ACC112 (cell line): ENCODE measurements at regions not wholly inside any gene's neighbourhood (a gene's known extent, or its start where the extent isn't known, plus 50 kb on each side); places are given as distances from the start of the nearest gene placed in this dataset.

Source experiments
- H2AFZ ChIP-seq: fragments of 200-600 bp; sonication (generic); one replicate; pipeline ENCODE4 v1.6.0; 2017; ENCODE audit warnings: antibody characterized with exemption, low read length; ENCODE audit not compliant: unreplicated experiment
- H3K27ac ChIP-seq: fragments of 200-600 bp; sonication (generic); 2 replicates; pipeline ENCODE4 v1.5.1; 2014; ENCODE audit warnings: low read depth, mild to moderate bottlenecking, antibody characterized with exemption, low read length, moderate library complexity
- H3K27me3 ChIP-seq: fragments of 200-600 bp; sonication (generic); 2 replicates; pipeline ENCODE4 v1.6.1; 2014; ENCODE audit warnings: mild to moderate bottlenecking, antibody characterized with exemption, low read length, moderate library complexity, mixed read lengths; ENCODE audit not compliant: insufficient read depth
- H3K36me3 ChIP-seq: fragments of 200-600 bp; sonication (generic); 2 replicates; pipeline ENCODE4 v1.6.1; 2016; ENCODE audit warnings: mild to moderate bottlenecking, antibody characterized with exemption, low read length, moderate library complexity, mixed read lengths; ENCODE audit not compliant: insufficient read depth
- H3K4me1 ChIP-seq: fragments of 200-600 bp; sonication (generic); one replicate; pipeline ENCODE4 v1.6.1; 2016; ENCODE audit warnings: low read length, mixed read lengths; ENCODE audit not compliant: insufficient read depth, unreplicated experiment, control insufficient read depth
- H3K4me3 ChIP-seq: fragments of 200-600 bp; sonication (generic); 2 replicates; pipeline ENCODE4 v1.5.1; 2014; ENCODE audit warnings: mild to moderate bottlenecking, low read depth, low read length
- H3K79me2 ChIP-seq: fragments of 200-600 bp; sonication (generic); one replicate; pipeline ENCODE4 v1.6.0; 2016; ENCODE audit warnings: low read length; ENCODE audit not compliant: control insufficient read depth, unreplicated experiment, insufficient read depth

DNA sequence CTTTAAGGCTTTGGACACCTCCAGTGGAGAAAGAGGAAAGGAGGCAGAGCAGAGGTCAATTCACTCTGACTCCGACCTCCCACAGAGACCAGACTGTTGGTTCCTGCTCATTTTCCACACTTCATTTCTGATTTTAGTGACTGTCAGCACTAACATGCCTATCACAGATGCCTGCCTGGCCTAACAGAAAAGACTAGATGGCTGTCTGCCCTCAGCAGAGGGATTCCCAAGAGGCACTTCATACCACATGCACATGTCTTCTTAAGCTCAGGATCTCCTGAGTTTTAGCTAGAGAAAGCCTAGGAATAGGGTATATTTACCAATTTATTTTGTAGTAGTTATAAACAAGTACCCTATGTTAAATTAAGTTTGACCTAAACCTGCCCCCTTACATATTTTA lies 336.0 kb downstream of the ENC1 start:
- no peak overlapping the region for H2AFZ ChIP-seq
- no peaks in the 10 kb centered on the region for H3K36me3 ChIP-seq
- H3K27ac ChIP-seq = no peak overlapping the region
- H3K4me3 ChIP-seq = no peak overlapping the region
- H3K27me3 ChIP-seq = no peaks in the 10 kb centered on the region
- no peaks in the 10 kb centered on the region for H3K4me1 ChIP-seq
- no peaks in the 10 kb centered on the region for H3K79me2 ChIP-seq

DNA sequence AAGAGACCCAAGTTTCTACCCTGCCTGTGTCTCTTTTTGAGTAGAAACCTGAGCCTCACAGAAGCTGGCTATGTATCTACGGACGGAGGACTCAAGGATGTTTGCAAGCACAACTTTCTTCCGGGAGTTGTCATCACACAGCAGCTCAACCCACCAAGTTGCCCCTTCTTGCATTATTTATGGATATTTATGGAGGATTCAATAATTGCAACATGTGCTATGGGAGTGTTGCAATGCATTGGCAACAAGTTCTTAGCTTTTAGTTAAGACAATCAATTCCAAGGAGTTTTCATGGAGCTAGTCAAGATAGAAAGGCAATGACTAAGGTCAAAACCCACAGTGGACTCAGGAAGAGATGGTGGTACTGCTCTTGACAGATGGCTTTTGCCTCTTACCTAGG lies 336.9 kb downstream of the ENC1 start:
- no peaks in the 10 kb centered on the region for H3K4me1 ChIP-seq
- no peak overlapping the region for H3K27ac ChIP-seq
- no peak overlapping the region for H2AFZ ChIP-seq
- no peaks in the 10 kb centered on the region for H3K79me2 ChIP-seq
- H3K36me3 ChIP-seq = no peaks in the 10 kb centered on the region
- no peaks in the 10 kb centered on the region for H3K27me3 ChIP-seq
- no peak overlapping the region for H3K4me3 ChIP-seq

DNA sequence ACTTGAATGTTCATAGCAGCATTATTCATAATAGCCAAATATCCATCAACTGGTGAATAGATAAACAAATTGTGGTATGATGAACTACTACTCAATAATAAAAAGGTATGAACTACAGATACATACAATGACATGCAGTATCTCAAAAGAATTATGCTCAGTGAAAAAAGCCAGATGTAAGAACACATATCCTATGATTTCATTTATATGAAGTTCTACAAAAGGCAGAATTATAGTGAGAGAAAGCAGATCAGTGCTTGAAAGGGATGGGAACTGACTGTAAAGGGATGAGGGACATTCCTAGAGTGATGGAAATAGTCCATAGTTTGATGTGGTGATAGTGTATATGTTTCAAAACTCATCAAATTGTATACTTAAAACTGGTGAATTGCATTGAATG lies 339.0 kb downstream of the ENC1 start:
- Histone ChIP-seq H3K4me3 (no peak overlapping the region), H3K36me3 (no peaks in the 10 kb centered on the region), H2AFZ (no peak overlapping the region), H3K27ac (no peak overlapping the region), H3K27me3 (no peaks in the 10 kb centered on the region), H3K79me2 (no peaks in the 10 kb centered on the region), H3K4me1 (peaks cover 5% of the 10 kb centered on the region)

DNA sequence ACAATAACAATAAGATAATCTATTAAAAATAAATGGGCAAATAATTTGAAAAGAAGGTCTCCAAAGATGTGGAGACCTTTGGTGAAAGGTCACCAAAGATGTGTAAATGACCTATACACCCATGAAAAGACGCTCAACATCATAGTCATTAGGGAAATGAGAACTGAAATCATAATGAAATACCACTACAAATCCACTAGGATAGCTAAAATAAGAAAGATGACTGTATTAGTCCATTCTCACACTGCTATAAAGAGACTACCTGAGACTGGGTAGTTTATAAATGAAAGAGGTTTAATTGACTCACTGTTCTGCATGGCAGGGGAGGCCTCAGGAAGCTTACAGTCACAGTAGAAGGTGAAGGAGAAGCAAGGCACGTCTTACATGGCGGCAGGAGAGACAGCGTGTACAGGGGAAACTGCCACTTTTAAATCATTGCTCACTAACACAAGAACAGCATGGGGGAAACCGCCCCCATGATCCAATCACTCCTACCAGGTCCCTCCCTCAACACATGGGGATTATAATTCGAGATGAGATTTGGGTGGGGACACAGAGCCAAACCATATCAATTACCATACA lies 339.6 kb downstream of the ENC1 start:
- no peak overlapping the region for H3K27ac ChIP-seq
- H3K27me3 ChIP-seq = no peaks in the 10 kb centered on the region
- H2AFZ ChIP-seq = no peak overlapping the region
- no peak overlapping the region for H3K4me3 ChIP-seq
- no peaks in the 10 kb centered on the region for H3K36me3 ChIP-seq
- peaks cover 5% of the 10 kb centered on the region for H3K4me1 ChIP-seq
- H3K79me2 ChIP-seq = no peaks in the 10 kb centered on the region

DNA sequence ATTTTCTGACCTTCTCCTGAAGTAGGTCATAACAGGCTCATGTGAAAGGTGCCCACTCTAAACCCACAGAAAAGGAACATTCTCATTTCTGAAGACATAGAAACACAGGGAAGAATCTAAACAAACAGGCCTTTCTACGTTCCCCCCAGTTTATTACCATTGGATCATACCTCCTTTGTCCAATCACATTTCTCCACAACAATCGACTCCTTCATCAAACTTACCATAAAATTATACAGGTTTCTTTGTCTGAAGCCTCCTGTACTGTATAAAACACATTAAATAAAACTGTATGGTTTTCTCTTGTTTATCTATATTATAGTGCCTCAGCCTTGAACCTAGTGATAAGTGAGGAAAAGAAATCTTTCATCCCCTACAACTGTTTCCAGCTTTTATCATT lies 340.7 kb downstream of the ENC1 start:
- H2AFZ ChIP-seq = no peak overlapping the region
- no peaks in the 10 kb centered on the region for H3K27me3 ChIP-seq
- H3K36me3 ChIP-seq = no peaks in the 10 kb centered on the region
- H3K4me1 ChIP-seq = peaks cover 5% of the 10 kb centered on the region
- no peak overlapping the region for H3K27ac ChIP-seq
- no peaks in the 10 kb centered on the region for H3K79me2 ChIP-seq
- H3K4me3 ChIP-seq = no peak overlapping the region

DNA sequence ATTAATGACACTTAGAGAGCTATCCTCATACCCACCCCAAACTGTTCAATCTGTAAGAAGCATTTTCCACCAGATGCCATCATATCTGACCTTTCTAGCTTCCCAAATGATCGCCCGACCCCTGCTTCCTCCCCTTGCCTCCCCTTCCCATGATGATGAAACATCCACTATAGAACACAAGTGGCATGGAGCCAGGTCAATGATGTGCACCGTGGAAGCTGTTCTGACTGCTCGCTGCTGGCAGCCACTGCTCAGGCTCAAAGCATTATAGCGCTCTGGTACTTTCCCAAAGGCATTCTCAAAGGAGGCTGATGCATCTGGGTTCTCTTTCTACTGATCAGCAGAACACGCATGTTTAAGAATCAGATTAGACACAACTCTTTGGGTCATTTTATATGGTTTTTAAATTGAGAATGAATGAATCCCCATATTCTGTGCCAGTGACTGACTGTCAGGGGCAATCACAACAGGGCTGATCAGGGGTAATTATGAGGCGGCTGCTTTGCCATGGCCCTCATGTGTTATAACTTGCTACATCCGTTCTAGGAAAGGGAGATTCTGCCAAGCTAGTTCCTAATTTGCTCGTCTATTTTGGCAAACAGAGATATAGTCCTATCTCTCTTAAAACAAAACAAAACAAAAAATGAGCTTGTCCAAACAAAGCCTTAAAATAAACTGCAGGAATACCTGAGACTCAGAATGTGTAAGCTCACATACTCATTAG lies 343.7 kb downstream of the ENC1 start:
- no peak overlapping the region for H3K27ac ChIP-seq

DNA sequence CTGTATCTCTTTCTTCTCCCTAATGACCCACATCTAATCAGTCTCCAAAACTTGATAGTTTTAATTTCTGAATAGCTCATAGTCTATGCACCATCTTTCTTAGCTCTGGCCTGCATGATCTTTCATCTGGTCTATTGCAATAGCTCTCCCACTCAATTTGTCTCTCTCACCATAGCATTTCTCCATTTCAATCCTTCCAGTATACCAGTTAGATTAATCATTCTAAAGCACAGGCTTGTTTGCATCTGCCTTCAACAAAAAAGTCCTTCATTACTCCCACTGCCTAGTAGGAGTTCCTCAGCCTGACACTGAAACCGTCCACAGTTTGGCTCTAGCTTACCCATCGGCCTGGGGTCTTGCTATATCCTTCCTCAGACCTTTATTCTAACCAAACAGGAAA lies 344.9 kb downstream of the ENC1 start:
- Histone ChIP-seq H3K36me3 (no peaks in the 10 kb centered on the region), H3K4me1 (peaks cover 5% of the 10 kb centered on the region), H3K4me3 (no peak overlapping the region), H3K27ac (no peak overlapping the region), H3K79me2 (no peaks in the 10 kb centered on the region), H2AFZ (no peak overlapping the region), H3K27me3 (no peaks in the 10 kb centered on the region)

More for the DNA sequence above, 343.7 kb downstream of the ENC1 start:
- Histone ChIP-seq H3K4me3 (no peak overlapping the region), H2AFZ (no peak overlapping the region), H3K4me1 (peaks cover 5% of the 10 kb centered on the region), H3K36me3 (no peaks in the 10 kb centered on the region), H3K27me3 (no peaks in the 10 kb centered on the region), H3K79me2 (no peaks in the 10 kb centered on the region)

DNA sequence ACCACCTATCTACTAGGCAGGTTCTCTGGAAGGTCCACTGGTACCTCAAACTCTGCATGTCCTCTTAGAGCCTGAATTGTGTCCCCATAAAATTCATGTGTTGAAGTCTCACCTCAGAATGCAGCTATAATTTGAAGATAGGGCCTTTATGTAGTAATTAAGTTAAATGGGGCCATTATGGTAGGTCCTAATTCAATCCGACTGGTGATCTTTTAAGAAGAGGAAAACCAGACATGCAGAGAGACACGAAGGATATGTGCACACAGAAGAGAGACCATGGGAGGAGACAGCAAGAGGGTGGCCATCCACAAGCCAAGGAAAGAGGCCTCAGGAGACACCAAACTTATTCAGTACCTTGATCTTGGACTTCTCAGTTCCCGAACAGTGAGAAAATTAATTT lies 345.4 kb downstream of the ENC1 start:
- H3K27ac ChIP-seq = no peak overlapping the region
- H3K36me3 ChIP-seq = no peaks in the 10 kb centered on the region
- H3K79me2 ChIP-seq = no peaks in the 10 kb centered on the region
- no peaks in the 10 kb centered on the region for H3K27me3 ChIP-seq
- H3K4me3 ChIP-seq = no peak overlapping the region
- peaks cover 5% of the 10 kb centered on the region for H3K4me1 ChIP-seq
- H2AFZ ChIP-seq = no peak overlapping the region

DNA sequence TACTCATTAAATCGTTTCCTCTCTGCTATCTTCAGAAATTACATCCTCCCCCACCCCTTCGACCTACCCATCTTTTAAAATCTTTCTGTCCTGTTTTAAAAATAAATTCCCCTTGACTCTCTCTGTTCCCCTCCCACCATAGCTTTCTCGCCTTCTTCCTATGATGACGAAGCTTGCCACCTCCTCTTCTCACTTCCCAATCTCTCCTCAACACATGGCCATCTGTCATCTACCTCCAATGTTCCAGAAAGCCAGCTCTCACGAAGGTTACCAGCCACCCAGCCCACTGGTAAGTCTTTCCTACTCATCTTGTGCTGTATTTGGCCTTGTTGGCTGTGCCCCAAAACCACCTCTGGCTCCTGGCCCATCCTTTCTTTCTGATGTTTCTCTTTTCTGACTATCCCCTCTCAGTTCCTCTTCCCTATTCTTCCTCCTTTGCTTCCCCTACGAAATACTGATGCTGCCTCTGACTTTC lies 346.3 kb downstream of the ENC1 start:
- Histone ChIP-seq H3K79me2 (no peaks in the 10 kb centered on the region), H3K36me3 (no peaks in the 10 kb centered on the region), H3K4me1 (peaks cover 5% of the 10 kb centered on the region), H2AFZ (no peak overlapping the region), H3K27me3 (no peaks in the 10 kb centered on the region), H3K27ac (no peak overlapping the region), H3K4me3 (no peak overlapping the region)

DNA sequence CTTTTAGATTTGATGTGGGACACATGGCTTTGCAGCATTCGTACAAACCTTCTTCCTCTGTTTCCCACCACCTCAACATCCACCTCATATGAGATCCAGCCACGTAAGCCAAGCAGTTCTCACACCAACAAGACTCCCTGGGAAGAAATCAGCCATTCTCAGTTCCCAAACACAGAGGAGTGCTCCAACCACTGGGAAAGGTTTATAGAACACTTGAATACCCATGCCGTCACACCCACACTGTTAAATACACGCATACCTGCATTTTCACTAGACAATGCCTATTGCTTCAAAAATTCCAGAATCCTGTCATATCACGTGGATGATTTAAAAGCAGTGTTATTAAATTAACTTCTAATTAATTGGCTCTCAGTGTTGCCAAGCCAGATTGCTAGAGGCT lies 347.3 kb downstream of the ENC1 start:
- no peak overlapping the region for H3K27ac ChIP-seq
- H3K36me3 ChIP-seq = no peaks in the 10 kb centered on the region
- no peak overlapping the region for H3K4me3 ChIP-seq
- no peak overlapping the region for H2AFZ ChIP-seq
- no peaks in the 10 kb centered on the region for H3K79me2 ChIP-seq
- H3K27me3 ChIP-seq = no peaks in the 10 kb centered on the region
- peaks cover 9% of the 10 kb centered on the region for H3K4me1 ChIP-seq

DNA sequence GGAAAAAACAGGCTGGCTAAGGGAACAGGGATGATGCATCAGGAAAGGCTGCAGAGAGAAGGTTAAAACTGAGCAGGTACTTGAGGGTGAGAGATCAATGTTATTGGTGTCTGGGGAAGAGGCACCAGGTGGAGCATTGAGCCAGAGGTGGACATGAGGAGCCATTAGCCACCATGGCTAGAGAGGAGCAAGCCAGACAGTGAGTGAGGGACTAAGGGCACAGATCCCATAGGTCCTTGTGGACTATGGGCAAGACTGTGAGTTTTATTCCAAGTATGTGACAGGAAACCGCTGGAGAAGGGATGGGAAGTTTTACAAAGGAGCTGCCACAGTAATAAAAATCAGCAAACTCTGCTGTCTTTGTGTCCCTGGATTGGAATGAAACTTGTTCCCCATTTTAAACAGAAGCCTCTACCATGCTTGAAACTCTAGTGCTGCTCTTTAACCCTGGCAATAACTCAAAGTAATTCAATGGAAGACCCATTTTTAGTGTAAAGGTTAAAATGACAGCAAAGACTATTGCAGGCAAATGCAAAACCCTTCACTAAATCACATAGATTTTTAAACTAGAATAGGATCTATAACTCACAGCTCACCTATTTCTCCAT lies 349.8 kb downstream of the ENC1 start:
- H3K4me1 ChIP-seq = peaks cover 5% of the 10 kb centered on the region
- no peak overlapping the region for H3K4me3 ChIP-seq
- H3K36me3 ChIP-seq = no peaks in the 10 kb centered on the region
- H3K79me2 ChIP-seq = no peaks in the 10 kb centered on the region
- no peak overlapping the region for H3K27ac ChIP-seq
- H3K27me3 ChIP-seq = no peaks in the 10 kb centered on the region
- H2AFZ ChIP-seq = no peak overlapping the region
